ENCODE measurements at regions not wholly inside any gene's neighbourhood (a gene's known extent, or its start where the extent isn't known, plus 50 kb on each side); places are given as distances from the start of the nearest gene placed in this dataset.

DNA sequence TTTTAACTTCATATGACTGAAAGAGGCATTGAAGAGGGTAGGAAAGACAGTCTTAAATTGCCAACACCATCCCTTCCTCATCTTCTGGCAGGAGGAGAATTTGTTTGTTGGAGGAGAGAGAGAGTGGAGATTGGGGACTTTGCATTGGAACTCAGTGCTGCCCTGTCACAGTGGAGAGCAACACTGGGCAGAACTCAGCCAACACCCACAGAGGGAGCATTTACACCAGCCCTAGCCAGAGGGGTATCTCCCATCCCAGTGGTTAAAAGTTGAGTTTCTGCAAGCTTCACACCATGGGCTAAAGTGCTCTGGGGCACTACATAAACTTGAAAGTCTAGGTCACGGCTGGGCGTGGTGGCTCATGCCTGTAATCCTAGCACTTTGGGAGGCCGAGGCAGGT lies 174.1 kb downstream of the ANKRD30B start:
- TF ChIP-seq, protein P1, sequence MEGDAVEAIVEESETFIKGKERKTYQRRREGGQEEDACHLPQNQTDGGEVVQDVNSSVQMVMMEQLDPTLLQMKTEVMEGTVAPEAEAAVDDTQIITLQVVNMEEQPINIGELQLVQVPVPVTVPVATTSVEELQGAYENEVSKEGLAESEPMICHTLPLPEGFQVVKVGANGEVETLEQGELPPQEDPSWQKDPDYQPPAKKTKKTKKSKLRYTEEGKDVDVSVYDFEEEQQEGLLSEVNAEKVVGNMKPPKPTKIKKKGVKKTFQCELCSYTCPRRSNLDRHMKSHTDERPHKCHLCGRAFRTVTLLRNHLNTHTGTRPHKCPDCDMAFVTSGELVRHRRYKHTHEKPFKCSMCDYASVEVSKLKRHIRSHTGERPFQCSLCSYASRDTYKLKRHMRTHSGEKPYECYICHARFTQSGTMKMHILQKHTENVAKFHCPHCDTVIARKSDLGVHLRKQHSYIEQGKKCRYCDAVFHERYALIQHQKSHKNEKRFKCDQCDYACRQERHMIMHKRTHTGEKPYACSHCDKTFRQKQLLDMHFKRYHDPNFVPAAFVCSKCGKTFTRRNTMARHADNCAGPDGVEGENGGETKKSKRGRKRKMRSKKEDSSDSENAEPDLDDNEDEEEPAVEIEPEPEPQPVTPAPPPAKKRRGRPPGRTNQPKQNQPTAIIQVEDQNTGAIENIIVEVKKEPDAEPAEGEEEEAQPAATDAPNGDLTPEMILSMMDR (IDR thresholded peaks at IDR 0.05) = no peak
- TF ChIP-seq POLR2A (IDR thresholded peaks at IDR 0.05) = no peak
